K562 (cell line): ENCODE measurements at regions not wholly inside any gene's neighbourhood (a gene's known extent, or its start where the extent isn't known, plus 50 kb on each side); places are given as distances from the start of the nearest gene placed in this dataset.

Experiments
- ATAC-seq: fragments of 200-7000 bp; cut with Tn5 transposase; 3 replicates; pipeline ENCODE4 v1.9.1; 2020; ENCODE audit warnings: moderate library complexity
- BruUV-seq: library from RNA; stranded (reverse); fragments of 400-500 nt; replicated peaks from 2 replicates; lab custom pipeline; 2021; lab: Mats Ljungman, UMichigan
- CTCF ChIA-PET: fragments of 300-600 bp; formaldehyde crosslinking; extraction: SDS; loops from one replicate; lab custom pipeline; 2021; ENCODE audit warnings: low intra/inter-chr PET ratio; lab: Yijun Ruan, JAX
- POLR2A ChIA-PET: fragments of 300-600, 350-650 bp; sonication (Branson Sonifier 250); formaldehyde crosslinking; extraction: SDS; loops from one replicate; lab custom pipeline; 2021; ENCODE audit warnings: antibody characterized with exemption, inconsistent platforms; lab: Yijun Ruan, JAX
- DNase-seq, 4 experiments: peaks; one replicate each; pipeline versions ENCODE4 v3.0.0 to v3.0.0-alpha.2; 2011 to 2018; ENCODE audit warnings: low spot score in 3 of 4, mixed read lengths in 3 of 4; ENCODE audit errors: extremely low read depth in 1 of 4
- FAIRE-seq: peaks from 2 replicates; lab custom pipeline; 2011; peaks lifted over from hg19 to GRCh38; lab: Jason Lieb, UNC
- H2AFZ ChIP-seq: 2 replicates; pipeline ENCODE4 v1.6.0; 2011; ENCODE audit warnings: low read depth, low read length, control low read depth, inconsistent platforms
- H3K27ac ChIP-seq: fragments of 200-600 bp; 3 replicates; pipeline ENCODE4 v1.8.0; 2011; ENCODE audit warnings: low read depth, mild to moderate bottlenecking, control low read depth, inconsistent platforms, low read length, moderate library complexity, mixed read lengths; ENCODE audit errors: extremely low read depth
- H3K27me3 ChIP-seq, 2 experiments: fragments of 300-600 bp in 1 of 2; 2 replicates in 1 of 2; 3 replicates in 1 of 2; pipeline versions ENCODE4 v1.6.0 to v1.8.0; 2011; ENCODE audit warnings: inconsistent platforms in 2 of 2, low read length in 2 of 2, mild to moderate bottlenecking in 1 of 2, mixed read lengths in 1 of 2, moderate library complexity in 1 of 2; ENCODE audit not compliant: control insufficient read depth in 2 of 2, insufficient read depth in 2 of 2
- H3K36me3 ChIP-seq: fragments of 300-600 bp; 3 replicates; pipeline ENCODE4 v1.8.0; 2011; ENCODE audit warnings: mild to moderate bottlenecking, low read length, inconsistent platforms; ENCODE audit not compliant: control insufficient read depth, insufficient read depth
- H3K4me1 ChIP-seq, 2 experiments: fragments of 200-600 bp in 1 of 2; replicated peaks in 1 of 2; 2 replicates in 1 of 2; 3 replicates in 1 of 2; pipeline versions ENCODE4 v1.5.1 to v1.8.0; 2011; ENCODE audit warnings: inconsistent platforms in 2 of 2, low read length in 2 of 2, mild to moderate bottlenecking in 1 of 2, mixed read lengths in 1 of 2, moderate library complexity in 1 of 2; ENCODE audit not compliant: control insufficient read depth in 2 of 2, insufficient read depth in 2 of 2
- H3K4me2 ChIP-seq: 2 replicates; pipeline ENCODE4 v1.6.1; 2011; ENCODE audit warnings: low read length, control low read depth, inconsistent platforms, mixed read lengths; ENCODE audit not compliant: insufficient read depth
- H3K4me3 ChIP-seq: fragments of 200-600 bp; sonication (generic), shearing (Covaris generic); 2 replicates; pipeline ENCODE4 v1.5.1; 2016; ENCODE audit warnings: control low read depth, inconsistent platforms
- H3K79me2 ChIP-seq: fragments of 200-600 bp; 3 replicates; pipeline ENCODE4 v1.8.0; 2011; ENCODE audit warnings: low read length, inconsistent platforms; ENCODE audit not compliant: control insufficient read depth, insufficient read depth
- H3K9ac ChIP-seq, 2 experiments: 2 replicates each; pipeline versions ENCODE4 v1.6.0 to v1.6.1; 2011; ENCODE audit warnings: low read depth in 2 of 2, low read length in 2 of 2, control low read depth in 1 of 2, inconsistent platforms in 1 of 2, mild to moderate bottlenecking in 1 of 2, mixed read lengths in 1 of 2; ENCODE audit not compliant: insufficient read depth in 1 of 2
- H3K9me1 ChIP-seq: one replicate; pipeline ENCODE4 v1.6.0; 2011; ENCODE audit warnings: inconsistent platforms, mild to moderate bottlenecking, low read length, moderate library complexity; ENCODE audit not compliant: control insufficient read depth, insufficient read depth
- H3K9me3 ChIP-seq: replicated peaks from 2 replicates; pipeline ENCODE4 v1.5.1; 2011; ENCODE audit warnings: low read depth, low read length, inconsistent platforms; ENCODE audit not compliant: control insufficient read depth, insufficient read depth
- H4K20me1 ChIP-seq: replicated peaks from 2 replicates; pipeline ENCODE4 v1.6.1; 2011; ENCODE audit warnings: low read length, inconsistent platforms, mixed read lengths; ENCODE audit not compliant: control insufficient read depth, insufficient read depth
- CBFA2T2 ChIP-seq: fragments of 450-650 bp; conservative IDR thresholded peaks from 2 replicates; pipeline ENCODE4 v1.6.1; 2017; ENCODE audit warnings: mild to moderate bottlenecking
- DMBX1 ChIP-seq: fragments of 250-450 bp; sonication (Bioruptor Pico); IDR thresholded peaks from 2 replicates; pipeline ENCODE4 v1.8.0; 2022; ENCODE audit warnings: inconsistent platforms, mild to moderate bottlenecking, moderate library complexity, borderline replicate concordance
- HMG20A ChIP-seq: fragments of 450-650 bp; formaldehyde crosslinking; conservative IDR thresholded peaks from 2 replicates; pipeline ENCODE4 v1.4.0; 2020; ENCODE audit warnings: mild to moderate bottlenecking, mixed read lengths
- KLF10 ChIP-seq: fragments of 250-450 bp; sonication (Bioruptor Pico); IDR thresholded peaks from 2 replicates; pipeline ENCODE4 v1.6.1; 2021; ENCODE audit warnings: matching md5 sums
- POLR3A ChIP-seq: IDR thresholded peaks from 2 replicates; pipeline ENCODE4 v1.6.1; 2011; ENCODE audit warnings: borderline replicate concordance, mild to moderate bottlenecking, moderate library complexity; ENCODE audit not compliant: insufficient read length, insufficient read depth; ENCODE audit errors: extremely low read depth
- SP2 ChIP-seq: IDR thresholded peaks from 2 replicates; pipeline ENCODE4 v1.6.1; 2011; ENCODE audit warnings: mild to moderate bottlenecking, low read depth, low read length, moderate library complexity; ENCODE audit not compliant: poor library complexity, severe bottlenecking; ENCODE audit errors: extremely low read depth
- TBL1XR1 ChIP-seq, 2 experiments: IDR thresholded peaks; 2 replicates each; pipeline ENCODE4 v1.6.1; 2012; ENCODE audit warnings: improper control_type of control experiment in 2 of 2, low read length in 2 of 2, mild to moderate bottlenecking in 1 of 2
- TCF7L2 ChIP-seq: fragments of 150-350 bp; IDR thresholded peaks from 2 replicates; pipeline ENCODE4 v1.6.1; 2016; ENCODE audit warnings: low read depth, mild to moderate bottlenecking, low read length, moderate library complexity
- TCFL5 ChIP-seq: fragments of 250-450 bp; sonication (Bioruptor Pico); conservative IDR thresholded peaks from 2 replicates; pipeline ENCODE4 v1.6.1; 2021; ENCODE audit warnings: mild to moderate bottlenecking, moderate library complexity, matching md5 sums
- XRCC3 ChIP-seq: fragments of 450-650 bp; IDR thresholded peaks from 2 replicates; pipeline ENCODE4 v1.6.1; 2017; ENCODE audit warnings: mild to moderate bottlenecking, moderate library complexity
- ZBTB12 ChIP-seq: fragments of 250-450 bp; sonication (Bioruptor Pico); IDR thresholded peaks from 2 replicates; pipeline ENCODE4 v1.4.0; 2020
- ZNF12 ChIP-seq: sonication (generic); formaldehyde crosslinking; IDR thresholded peaks from 2 replicates; pipeline ENCODE4 v1.4.0; 2020; ENCODE audit warnings: mild to moderate bottlenecking, missing genetic modification reagents
- WGBS: fragments of 100-300 bp; shearing (Covaris generic); methylation state at CpG from one replicate; pipeline ENCODE4 v1.1.6; 2016; ENCODE audit warnings: low coverage, mixed read lengths; ENCODE audit not compliant: insufficient coverage; ENCODE audit errors: missing lambda C conversion rate; 5-methylcytosine and 5-hydroxymethylcytosine counted together
- in situ Hi-C: fragments of 300-500 bp; cut with MboI; formaldehyde crosslinking; loops from 4 replicates; pipeline ENCODE4 v1.15.0; 2018; ENCODE audit warnings: inconsistent platforms, mixed read lengths
- intact Hi-C: fragments of 100-400 bp; cut with micrococcal nuclease; formaldehyde crosslinking; loops from 2 replicates; pipeline ENCODE4 v1.14.2; 2022
- TF ChIP-seq, protein P1 (sequence below): sonication (generic); formaldehyde crosslinking; IDR thresholded peaks from 2 replicates; pipeline ENCODE4 v1.8.0; 2022; ENCODE audit warnings: missing genetic modification reagents, mild to moderate bottlenecking, borderline replicate concordance
- TF ChIP-seq, protein P2 (sequence below): fragments of 200-800 bp; sonication (Bioruptor generic); IDR thresholded peaks from 2 replicates; pipeline ENCODE4 v1.6.1; 2017; ENCODE audit warnings: missing genetic modification characterization, missing compliant biosample characterization
- TF ChIP-seq, protein P3 (sequence below): IDR thresholded peaks from 3 replicates; pipeline ENCODE4 v1.6.1; 2011; ENCODE audit warnings: borderline replicate concordance, mild to moderate bottlenecking, moderate library complexity; ENCODE audit not compliant: insufficient read length; ENCODE audit errors: extremely low read depth

- 8% methylated on average over 3 of the region's 3 CpGs for WGBS
- ATAC-seq (no peak), FAIRE-seq (no peak), DNase-seq (no peak)
- peaks cover under 1% of the 10 kb centered on the region; the same call in 1 of the 2 replicates for H3K9me3 ChIP-seq
- H3K36me3 ChIP-seq, result no peaks in the 10 kb centered on the region
- no peak overlapping the region for H2AFZ ChIP-seq
- no peaks in the 10 kb centered on the region for H3K9me1 ChIP-seq
- no peaks in the 10 kb centered on the region for H3K79me2 ChIP-seq
- H3K4me3 ChIP-seq, result no peak overlapping the region
- ChIA-PET CTCF (no interaction called here), POLR2A (no interaction called here)
- no peaks in the 10 kb centered on the region for H3K4me1 ChIP-seq
- no peak overlapping the region for H3K9ac ChIP-seq
- no peaks in the 10 kb centered on the region for H4K20me1 ChIP-seq
- no peak overlapping the region for H3K4me2 ChIP-seq
- BruUV-seq, result no TSS peak
- no peaks in the 10 kb centered on the region for H3K27me3 ChIP-seq
- H3K27ac ChIP-seq, result no peak overlapping the region
- intact Hi-C loops, result no loop called here
- in situ Hi-C loops, result no loop called here
- TF ChIP-seq TBL1XR1 (IDR thresholded peaks at IDR 0.05; ENCODE audit: low read length in 2 of 2) (no peak), XRCC3 (no peak), ZBTB12 (CRISPR knock-in tag) (no peak), POLR3A (no peak), HMG20A (CRISPR knock-in tag) (no peak), DMBX1 (no peak), TCFL5 (CRISPR knock-in tag) (no peak), CBFA2T2 (no peak), SP2 (no peak), TCF7L2 (no peak), ZNF12 (no peak), KLF10 (CRISPR knock-in tag) (no peak)
- TF ChIP-seq, protein P1, sequence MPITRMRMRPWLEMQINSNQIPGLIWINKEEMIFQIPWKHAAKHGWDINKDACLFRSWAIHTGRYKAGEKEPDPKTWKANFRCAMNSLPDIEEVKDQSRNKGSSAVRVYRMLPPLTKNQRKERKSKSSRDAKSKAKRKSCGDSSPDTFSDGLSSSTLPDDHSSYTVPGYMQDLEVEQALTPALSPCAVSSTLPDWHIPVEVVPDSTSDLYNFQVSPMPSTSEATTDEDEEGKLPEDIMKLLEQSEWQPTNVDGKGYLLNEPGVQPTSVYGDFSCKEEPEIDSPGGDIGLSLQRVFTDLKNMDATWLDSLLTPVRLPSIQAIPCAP, result no peak
- TF ChIP-seq, protein P2, sequence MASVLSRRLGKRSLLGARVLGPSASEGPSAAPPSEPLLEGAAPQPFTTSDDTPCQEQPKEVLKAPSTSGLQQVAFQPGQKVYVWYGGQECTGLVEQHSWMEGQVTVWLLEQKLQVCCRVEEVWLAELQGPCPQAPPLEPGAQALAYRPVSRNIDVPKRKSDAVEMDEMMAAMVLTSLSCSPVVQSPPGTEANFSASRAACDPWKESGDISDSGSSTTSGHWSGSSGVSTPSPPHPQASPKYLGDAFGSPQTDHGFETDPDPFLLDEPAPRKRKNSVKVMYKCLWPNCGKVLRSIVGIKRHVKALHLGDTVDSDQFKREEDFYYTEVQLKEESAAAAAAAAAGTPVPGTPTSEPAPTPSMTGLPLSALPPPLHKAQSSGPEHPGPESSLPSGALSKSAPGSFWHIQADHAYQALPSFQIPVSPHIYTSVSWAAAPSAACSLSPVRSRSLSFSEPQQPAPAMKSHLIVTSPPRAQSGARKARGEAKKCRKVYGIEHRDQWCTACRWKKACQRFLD, result no peak
- TF ChIP-seq, protein P3, sequence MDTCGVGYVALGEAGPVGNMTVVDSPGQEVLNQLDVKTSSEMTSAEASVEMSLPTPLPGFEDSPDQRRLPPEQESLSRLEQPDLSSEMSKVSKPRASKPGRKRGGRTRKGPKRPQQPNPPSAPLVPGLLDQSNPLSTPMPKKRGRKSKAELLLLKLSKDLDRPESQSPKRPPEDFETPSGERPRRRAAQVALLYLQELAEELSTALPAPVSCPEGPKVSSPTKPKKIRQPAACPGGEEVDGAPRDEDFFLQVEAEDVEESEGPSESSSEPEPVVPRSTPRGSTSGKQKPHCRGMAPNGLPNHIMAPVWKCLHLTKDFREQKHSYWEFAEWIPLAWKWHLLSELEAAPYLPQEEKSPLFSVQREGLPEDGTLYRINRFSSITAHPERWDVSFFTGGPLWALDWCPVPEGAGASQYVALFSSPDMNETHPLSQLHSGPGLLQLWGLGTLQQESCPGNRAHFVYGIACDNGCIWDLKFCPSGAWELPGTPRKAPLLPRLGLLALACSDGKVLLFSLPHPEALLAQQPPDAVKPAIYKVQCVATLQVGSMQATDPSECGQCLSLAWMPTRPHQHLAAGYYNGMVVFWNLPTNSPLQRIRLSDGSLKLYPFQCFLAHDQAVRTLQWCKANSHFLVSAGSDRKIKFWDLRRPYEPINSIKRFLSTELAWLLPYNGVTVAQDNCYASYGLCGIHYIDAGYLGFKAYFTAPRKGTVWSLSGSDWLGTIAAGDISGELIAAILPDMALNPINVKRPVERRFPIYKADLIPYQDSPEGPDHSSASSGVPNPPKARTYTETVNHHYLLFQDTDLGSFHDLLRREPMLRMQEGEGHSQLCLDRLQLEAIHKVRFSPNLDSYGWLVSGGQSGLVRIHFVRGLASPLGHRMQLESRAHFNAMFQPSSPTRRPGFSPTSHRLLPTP, result no peak
Observed at GRCh38 chr2:5763531-5763930, 71.3 kb downstream of the SOX11 start.
